ENCODE measurements at regions not wholly inside any gene's neighbourhood (a gene's known extent, or its start where the extent isn't known, plus 50 kb on each side); places are given as distances from the start of the nearest gene placed in this dataset.

GRCh38 chr13:80284290-80284689 is 56.6 kb downstream of the SPRY2 start:
- 94% methylated on average over 3 of the region's 3 CpGs for WGBS, 2 donors (ENCODE audit: low coverage in 1 of 2)
- in situ Hi-C loops (cut with MboI; ENCODE audit: low pct_ligation_motif_present in 1 of 4, low pct_unique_long_range_greater_than_20kb in 1 of 4, low sequenced_read_pairs in 3 of 4) = no loop called here
- Histone ChIP-seq H3K27me3 (no peaks in the 10 kb centered on the region), H3K4me1 (no peaks in the 10 kb centered on the region), H3K4me3 (no peak overlapping the region), H3K9me3 (no peaks in the 10 kb centered on the region), H3K27ac (no peak overlapping the region), H3K36me3 (no peaks in the 10 kb centered on the region)
- DNase-seq = no peak
- intact Hi-C loops (cut with DNase I; ENCODE audit: low total_unique reads) = no loop called here
- no peak for TF ChIP-seq POLR2AphosphoS5 (IDR thresholded peaks at IDR 0.05)
- no peak for TF ChIP-seq POLR2A (IDR thresholded peaks at IDR 0.05)
- TF ChIP-seq CTCF (IDR thresholded peaks at IDR 0.05) = no peak
- TF ChIP-seq EP300 (IDR thresholded peaks at IDR 0.05; ENCODE audit: low read depth) = no peak

GRCh38 chr13:80278706-80279105 is 62.2 kb downstream of the SPRY2 start:
- Histone ChIP-seq H3K4me3 (no peak overlapping the region), H3K9me3 (no peaks in the 10 kb centered on the region), H3K4me1 (peaks cover 0 to 2% (median 0%) of the 10 kb centered on the region in 4 donors), H3K36me3 (no peaks in the 10 kb centered on the region), H3K27me3 (no peaks in the 10 kb centered on the region), H3K27ac (no peak overlapping the region)
- no peak for DNase-seq
- no peak for TF ChIP-seq EP300 (IDR thresholded peaks at IDR 0.05; ENCODE audit: low read depth)
- no peak for TF ChIP-seq POLR2AphosphoS5 (IDR thresholded peaks at IDR 0.05)
- no peak for TF ChIP-seq POLR2A (IDR thresholded peaks at IDR 0.05)
- TF ChIP-seq CTCF (IDR thresholded peaks at IDR 0.05) = no peak
- in situ Hi-C loops (cut with MboI; ENCODE audit: low pct_ligation_motif_present in 1 of 4, low pct_unique_long_range_greater_than_20kb in 1 of 4, low sequenced_read_pairs in 3 of 4) (no loop called here), intact Hi-C loops (cut with DNase I; ENCODE audit: low total_unique reads) (no loop called here)
- 93% methylated on average over 15 of the region's 25 CpGs; no CpG with 5 or more reads in 1 of the 2 donors for WGBS, 2 donors (ENCODE audit: low coverage in 1 of 2)

- H3K4me1 ChIP-seq = peaks cover 0 to 2% (median 0%) of the 10 kb centered on the region in 4 donors
- no peaks in the 10 kb centered on the region for H3K27me3 ChIP-seq
- no peak overlapping the region for H3K27ac ChIP-seq
- TF ChIP-seq CTCF (IDR thresholded peaks at IDR 0.05) (no peak), POLR2AphosphoS5 (IDR thresholded peaks at IDR 0.05) (no peak), EP300 (IDR thresholded peaks at IDR 0.05; ENCODE audit: low read depth) (no peak), POLR2A (IDR thresholded peaks at IDR 0.05) (no peak)
- no peak overlapping the region for H3K4me3 ChIP-seq
- WGBS, 2 donors (ENCODE audit: low coverage in 1 of 2) = 73 to 76% methylated on average over 11 to 12 of the region's 12 CpGs
- intact Hi-C loops (cut with DNase I; ENCODE audit: low total_unique reads) (no loop called here), in situ Hi-C loops (cut with MboI; ENCODE audit: low pct_ligation_motif_present in 1 of 4, low pct_unique_long_range_greater_than_20kb in 1 of 4, low sequenced_read_pairs in 3 of 4) (no loop called here)
- no peak for DNase-seq
- no peaks in the 10 kb centered on the region for H3K36me3 ChIP-seq
- peaks cover 0 to under 1% of the 10 kb centered on the region in 2 donors for H3K9me3 ChIP-seq
Observed at GRCh38 chr13:80276371-80277289, 64.3 kb downstream of the SPRY2 start.

GRCh38 chr13:80274643-80275042 is 66.3 kb downstream of the SPRY2 start:
- TF ChIP-seq CTCF (IDR thresholded peaks at IDR 0.05) (no peak), POLR2AphosphoS5 (IDR thresholded peaks at IDR 0.05) (no peak), EP300 (IDR thresholded peaks at IDR 0.05; ENCODE audit: low read depth) (no peak), POLR2A (IDR thresholded peaks at IDR 0.05) (no peak)
- 37% methylated on average over 1 of the region's 1 CpG; no CpG with 5 or more reads in 1 of the 2 donors for WGBS, 2 donors (ENCODE audit: low coverage in 1 of 2)
- no peak overlapping the region for H3K4me3 ChIP-seq
- H3K4me1 ChIP-seq = peaks cover 0 to 2% (median 0%) of the 10 kb centered on the region in 4 donors
- H3K9me3 ChIP-seq = peaks cover 0 to 6% of the 10 kb centered on the region in 2 donors
- H3K27me3 ChIP-seq = no peaks in the 10 kb centered on the region
- no peak for DNase-seq
- intact Hi-C loops (cut with DNase I; ENCODE audit: low total_unique reads) = no loop called here
- in situ Hi-C loops (cut with MboI; ENCODE audit: low pct_ligation_motif_present in 1 of 4, low pct_unique_long_range_greater_than_20kb in 1 of 4, low sequenced_read_pairs in 3 of 4) = no loop called here
- no peak overlapping the region for H3K27ac ChIP-seq
- no peaks in the 10 kb centered on the region for H3K36me3 ChIP-seq

Data from transverse colon (tissue), 4 donors.